Myocyte (in vitro differentiated cells): ENCODE measurements at regions not wholly inside any gene's neighbourhood (a gene's known extent, or its start where the extent isn't known, plus 50 kb on each side); places are given as distances from the start of the nearest gene placed in this dataset.

ENCODE experiments used
- DNase-seq: peaks from one replicate; pipeline ENCODE4 v3.0.0-alpha.2; 2012; ENCODE audit warnings: low read depth

- no peak for DNase-seq
Measured at GRCh38 chr10:89153971-89154370, 53.1 kb downstream of the CH25H start.

GRCh38 chr10:89153116-89153515, 54.0 kb downstream of the CH25H start:
- no peak for DNase-seq

- peak; percentile 14 for DNase-seq
Measured at GRCh38 chr10:89151857-89152256, 55.3 kb downstream of the CH25H start.

- no peak for DNase-seq
Measured at GRCh38 chr10:89148061-89148460, 59.1 kb downstream of the CH25H start.

GRCh38 chr10:89147256-89147655, 59.9 kb downstream of the CH25H start:
- DNase-seq: no peak

- no peak for DNase-seq
Measured at GRCh38 chr10:89144836-89145235, 62.3 kb downstream of the CH25H start.

- DNase-seq: no peak
Measured at GRCh38 chr10:89142590-89142989, 64.5 kb downstream of the CH25H start.

- DNase-seq: no peak
Measured at GRCh38 chr10:89138755-89139490, 68.2 kb downstream of the CH25H start.

GRCh38 chr10:89134963-89135362, 72.2 kb downstream of the CH25H start:
- no peak for DNase-seq

- DNase-seq: peak; percentile 11
Measured at GRCh38 chr10:89129911-89130310, 77.2 kb downstream of the CH25H start.

- no peak for DNase-seq
Measured at GRCh38 chr10:89122433-89123051, 84.6 kb downstream of the CH25H start.

- no peak for DNase-seq
Measured at GRCh38 chr10:89121764-89122020, 85.4 kb downstream of the CH25H start.

- no peak for DNase-seq
Measured at GRCh38 chr10:89120931-89121763, 86.0 kb downstream of the CH25H start.

GRCh38 chr10:89119651-89120050, 87.5 kb downstream of the CH25H start:
- peak; percentile 30 for DNase-seq

- DNase-seq: peak; percentile 88
Measured at GRCh38 chr10:89118091-89118490, 89.0 kb downstream of the CH25H start.

GRCh38 chr10:89115876-89116627, 91.1 kb downstream of the CH25H start:
- peak; percentile 86 for DNase-seq

GRCh38 chr10:89114846-89115625, 92.1 kb downstream of the CH25H start:
- DNase-seq: no peak

- DNase-seq: no peak
Measured at GRCh38 chr10:89102735-89103134, 104.4 kb downstream of the CH25H start.

- DNase-seq: no peak
Measured at GRCh38 chr10:89101943-89102342, 105.2 kb downstream of the CH25H start.

- no peak for DNase-seq
Measured at GRCh38 chr10:89100680-89101079, 106.4 kb downstream of the CH25H start.

GRCh38 chr10:89097226-89097625, 106.6 kb downstream of the FAS start:
- no peak for DNase-seq
